Esophagus squamous epithelium (tissue), 5 donors: ENCODE measurements at regions not wholly inside any gene's neighbourhood (a gene's known extent, or its start where the extent isn't known, plus 50 kb on each side); places are given as distances from the start of the nearest gene placed in this dataset.

ENCODE experiments used
- DNase-seq: peaks from one replicate; lab custom pipeline; 2025; lab: John Stamatoyannopoulos, UW
- H3K27ac ChIP-seq, 4 donors: fragments of 200-600 bp; sonication (generic); one replicate each; pipeline ENCODE4 v1.5.1; 2016 to 2019; ENCODE audit warnings: mild to moderate bottlenecking in 1 of 4
- H3K27me3 ChIP-seq, 4 donors: fragments of 200-600 bp; sonication (generic); 1 replicate in 3 of 4; 2 replicates in 1 of 4; pipeline versions ENCODE4 v1.5.1 to v1.6.0; 2017 to 2021; ENCODE audit warnings: antibody characterized with exemption in 1 of 4
- H3K36me3 ChIP-seq, 3 donors: fragments of 200-600 bp; sonication (generic); one replicate each; pipeline ENCODE4 v1.5.1; 2016 to 2019
- H3K4me1 ChIP-seq, 3 donors: fragments of 200-600 bp; sonication (generic); one replicate each; pipeline ENCODE4 v1.5.1; 2017 to 2019
- H3K4me3 ChIP-seq, 4 donors: fragments of 200-600 bp; sonication (generic); 1 replicate in 3 of 4; 2 replicates in 1 of 4; pipeline ENCODE4 v1.5.1; 2016 to 2019; ENCODE audit warnings: mild to moderate bottlenecking in 2 of 4, moderate library complexity in 1 of 4
- H3K9me3 ChIP-seq, 3 donors: fragments of 200-600 bp; sonication (generic); one replicate each; pipeline ENCODE4 v1.5.1; 2016 to 2019
- POLR2A ChIP-seq, 4 donors: fragments of 450-650 bp; IDR thresholded peaks; one replicate each; pipeline ENCODE4 v1.6.1; 2017; ENCODE audit warnings: antibody characterized with exemption in 4 of 4, mild to moderate bottlenecking in 4 of 4, moderate library complexity in 3 of 4
- WGBS, 2 donors: methylation state at CpG; one replicate each; pipeline ENCODE4 v1.1.5; 2018; 5-methylcytosine and 5-hydroxymethylcytosine counted together
- intact Hi-C: fragments of 100-400 bp; cut with DNase I; formaldehyde crosslinking; loops from one replicate; pipeline ENCODE4 v1.15.0; 2022
- TF ChIP-seq, protein P1 (sequence below), 6 experiments: fragments of 450-650 bp in 4 of 6; fragments of 200-600 bp in 2 of 6; sonication (generic) in 2 of 6; IDR thresholded peaks; one replicate each; pipeline ENCODE4 v1.5.1; 2016 to 2019; ENCODE audit warnings: antibody characterized with exemption in 6 of 6, mild to moderate bottlenecking in 4 of 6, moderate library complexity in 4 of 6
- donor health status: DM: yes; HTN: yes; CAD: no.

GRCh38 chrX:46374371-46374770 is 170.8 kb downstream of the ZNF674 start:
- Histone ChIP-seq H3K27me3 (no peaks in the 10 kb centered on the region), H3K4me3 (no peak overlapping the region), H3K4me1 (no peaks in the 10 kb centered on the region), H3K27ac (peak overlapping the region in 1 of 4 donors; percentile 6), H3K9me3 (no peaks in the 10 kb centered on the region), H3K36me3 (no peaks in the 10 kb centered on the region)
- DNase-seq = no peak
- WGBS, 2 donors = 8 to 14% methylated on average over 1 of the region's 1 CpG
- intact Hi-C loops = no loop called here
- TF ChIP-seq POLR2A (IDR thresholded peaks at IDR 0.05) = no peak
- TF ChIP-seq, protein P1, sequence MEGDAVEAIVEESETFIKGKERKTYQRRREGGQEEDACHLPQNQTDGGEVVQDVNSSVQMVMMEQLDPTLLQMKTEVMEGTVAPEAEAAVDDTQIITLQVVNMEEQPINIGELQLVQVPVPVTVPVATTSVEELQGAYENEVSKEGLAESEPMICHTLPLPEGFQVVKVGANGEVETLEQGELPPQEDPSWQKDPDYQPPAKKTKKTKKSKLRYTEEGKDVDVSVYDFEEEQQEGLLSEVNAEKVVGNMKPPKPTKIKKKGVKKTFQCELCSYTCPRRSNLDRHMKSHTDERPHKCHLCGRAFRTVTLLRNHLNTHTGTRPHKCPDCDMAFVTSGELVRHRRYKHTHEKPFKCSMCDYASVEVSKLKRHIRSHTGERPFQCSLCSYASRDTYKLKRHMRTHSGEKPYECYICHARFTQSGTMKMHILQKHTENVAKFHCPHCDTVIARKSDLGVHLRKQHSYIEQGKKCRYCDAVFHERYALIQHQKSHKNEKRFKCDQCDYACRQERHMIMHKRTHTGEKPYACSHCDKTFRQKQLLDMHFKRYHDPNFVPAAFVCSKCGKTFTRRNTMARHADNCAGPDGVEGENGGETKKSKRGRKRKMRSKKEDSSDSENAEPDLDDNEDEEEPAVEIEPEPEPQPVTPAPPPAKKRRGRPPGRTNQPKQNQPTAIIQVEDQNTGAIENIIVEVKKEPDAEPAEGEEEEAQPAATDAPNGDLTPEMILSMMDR (IDR thresholded peaks at IDR 0.05) = no peak

- Histone ChIP-seq H3K27me3 (no peaks in the 10 kb centered on the region), H3K27ac (no peak overlapping the region), H3K9me3 (no peaks in the 10 kb centered on the region), H3K36me3 (no peaks in the 10 kb centered on the region), H3K4me3 (no peak overlapping the region), H3K4me1 (no peaks in the 10 kb centered on the region)
- DNase-seq = no peak
- no peak for TF ChIP-seq POLR2A (IDR thresholded peaks at IDR 0.05)
- 83 to 84% methylated on average over 2 of the region's 2 CpGs for WGBS, 2 donors
- intact Hi-C loops = no loop called here
These were observed 177.7 kb downstream of the ZNF674 start for GRCh38 chrX:46367491-46367890.

- no peaks in the 10 kb centered on the region for H3K9me3 ChIP-seq
- H3K27ac ChIP-seq = no peak overlapping the region
- intact Hi-C loops = no loop called here
- no peak overlapping the region for H3K4me3 ChIP-seq
- DNase-seq = no peak
- H3K27me3 ChIP-seq = no peaks in the 10 kb centered on the region
- H3K36me3 ChIP-seq = no peaks in the 10 kb centered on the region
- no peaks in the 10 kb centered on the region for H3K4me1 ChIP-seq
- 70 to 86% methylated on average over 2 of the region's 2 CpGs for WGBS, 2 donors
- TF ChIP-seq, protein P1 (IDR thresholded peaks at IDR 0.05) = no peak
- no peak for TF ChIP-seq POLR2A (IDR thresholded peaks at IDR 0.05)
These were observed 178.6 kb downstream of the ZNF674 start for GRCh38 chrX:46366381-46367207.

- intact Hi-C loops = no loop called here
- TF ChIP-seq, protein P1 (IDR thresholded peaks at IDR 0.05) = no peak
- no peak for TF ChIP-seq POLR2A (IDR thresholded peaks at IDR 0.05)
- 80 to 93% methylated on average over 1 of the region's 1 CpG for WGBS, 2 donors
- no peak overlapping the region for H3K4me3 ChIP-seq
- no peaks in the 10 kb centered on the region for H3K4me1 ChIP-seq
- H3K27me3 ChIP-seq = no peaks in the 10 kb centered on the region
- no peak for DNase-seq
- H3K36me3 ChIP-seq = no peaks in the 10 kb centered on the region
- H3K9me3 ChIP-seq = no peaks in the 10 kb centered on the region
- no peak overlapping the region for H3K27ac ChIP-seq
These were observed 190.7 kb downstream of the ZNF674 start for GRCh38 chrX:46354481-46354880.

DNA sequence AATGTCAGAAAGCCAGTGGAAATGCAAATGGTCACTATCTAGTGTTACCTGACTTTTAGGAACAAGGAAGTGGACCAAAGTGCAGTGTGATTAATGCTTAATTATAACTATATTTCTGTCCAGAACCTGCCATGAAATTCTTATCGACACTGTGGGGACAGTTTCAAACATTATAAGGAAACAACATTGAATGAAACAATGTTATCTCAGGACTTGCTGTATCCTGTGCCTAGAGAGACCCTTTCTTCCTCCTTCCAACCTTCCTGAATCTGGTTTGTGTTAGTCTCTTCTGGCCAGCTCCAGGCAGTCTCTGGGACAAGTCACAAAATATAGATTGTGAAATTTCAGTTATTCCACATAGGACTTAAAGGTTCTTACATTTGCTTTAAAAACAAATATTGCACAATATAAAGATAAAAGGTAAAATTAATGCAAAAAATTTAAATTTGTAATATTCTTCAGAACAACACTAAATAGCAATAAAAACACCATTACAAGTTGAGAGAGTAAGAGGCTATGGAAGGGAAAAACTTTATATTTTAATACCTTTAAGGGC is 203.4 kb downstream of the ZNF674 start:
- Histone ChIP-seq H3K4me3 (no peak overlapping the region), H3K4me1 (no peaks in the 10 kb centered on the region), H3K27me3 (no peaks in the 10 kb centered on the region), H3K36me3 (no peaks in the 10 kb centered on the region), H3K27ac (no peak overlapping the region), H3K9me3 (no peaks in the 10 kb centered on the region)
- no peak for TF ChIP-seq POLR2A (IDR thresholded peaks at IDR 0.05)
- TF ChIP-seq, protein P1 (IDR thresholded peaks at IDR 0.05) = no peak
- intact Hi-C loops = no loop called here
- no peak for DNase-seq
- WGBS, 2 donors = 40 to 73% methylated on average over 1 of the region's 1 CpG
